Esophagus muscularis mucosa (tissue), 4 donors: ENCODE measurements at regions not wholly inside any gene's neighbourhood (a gene's known extent, or its start where the extent isn't known, plus 50 kb on each side); places are given as distances from the start of the nearest gene placed in this dataset.

Source experiments
- CTCF ChIP-seq, 3 experiments: fragments of 200-600 bp in 2 of 3; fragments of 450-650 bp in 1 of 3; sonication (generic) in 2 of 3; IDR thresholded peaks; one replicate each; pipeline ENCODE4 v1.5.1; 2017 to 2019; ENCODE audit warnings: antibody characterized with exemption in 3 of 3, mild to moderate bottlenecking in 2 of 3, moderate library complexity in 1 of 3
- EP300 ChIP-seq: sonication (generic); formaldehyde crosslinking; IDR thresholded peaks from one replicate; pipeline ENCODE4 v1.6.1; 2017; ENCODE audit warnings: antibody characterized with exemption
- POLR2AphosphoS5 ChIP-seq, 2 donors: sonication (generic); formaldehyde crosslinking; IDR thresholded peaks; one replicate each; pipeline ENCODE4 v1.6.1; 2017; ENCODE audit warnings: antibody characterized with exemption in 2 of 2

DNA sequence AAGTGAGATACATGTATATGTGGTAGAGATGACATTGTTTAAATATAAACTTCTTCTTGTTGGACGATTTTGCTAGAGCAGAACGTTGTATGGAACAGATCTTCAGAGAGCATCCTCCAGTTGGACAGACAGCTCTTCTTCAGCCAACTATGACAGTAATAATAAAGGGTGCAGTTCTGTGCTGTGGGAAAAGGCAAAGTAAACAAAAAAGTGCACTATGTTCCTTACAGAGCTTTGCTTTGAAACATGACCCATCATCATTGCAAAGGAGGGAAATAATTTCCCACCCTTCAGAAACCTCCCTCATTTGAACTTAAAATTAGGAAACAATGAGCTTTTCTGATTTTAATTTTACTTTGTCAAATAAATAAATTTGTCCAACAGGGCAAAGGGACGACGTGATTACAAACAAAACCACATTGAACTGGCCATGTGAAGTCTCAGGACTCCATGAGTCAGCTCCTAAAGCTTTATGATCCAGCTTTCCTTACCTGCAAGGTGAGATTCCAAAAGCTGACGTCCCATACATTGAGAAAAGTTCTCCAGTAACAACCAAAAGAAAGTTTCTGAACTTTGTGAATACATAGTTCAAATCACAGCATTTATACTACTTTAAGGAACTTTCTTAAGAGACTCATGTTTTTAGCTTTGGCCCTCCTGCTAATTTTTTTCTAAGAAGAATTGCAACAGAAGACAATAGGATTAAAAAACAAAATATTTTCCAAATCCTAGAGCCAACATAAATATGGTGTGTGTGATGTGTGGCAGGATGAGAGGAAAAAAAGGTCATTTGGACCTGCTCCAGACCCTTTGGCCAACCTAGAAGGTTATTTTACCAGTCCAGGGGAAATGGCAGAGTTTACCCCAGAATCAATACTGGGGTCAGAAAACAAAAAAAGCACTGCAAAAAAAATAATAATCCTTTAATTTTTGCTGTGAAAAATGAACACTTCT is 565.4 kb upstream of the NRP1 start:
- TF ChIP-seq POLR2AphosphoS5 (IDR thresholded peaks at IDR 0.05) (no peak), CTCF (IDR thresholded peaks at IDR 0.05) (no peak), EP300 (no peak)
